GM23338 (cell line): ENCODE measurements at regions not wholly inside any gene's neighbourhood (a gene's known extent, or its start where the extent isn't known, plus 50 kb on each side); places are given as distances from the start of the nearest gene placed in this dataset.

Experiments used
- ATAC-seq: fragments of 200-7000 bp; cut with Tn5 transposase; 3 replicates; pipeline ENCODE4 v1.9.1; 2020
- DNase-seq: peaks from one replicate; pipeline ENCODE4 v3.0.0-alpha.2; 2015; ENCODE audit warnings: low spot score
- H2AFZ ChIP-seq: fragments of 200-600 bp; sonication (generic); 2 replicates; pipeline ENCODE4 v1.8.0; 2016; ENCODE audit warnings: antibody characterized with exemption, mild to moderate bottlenecking, moderate library complexity
- H3F3A ChIP-seq: fragments of 200-600 bp; sonication (generic); replicated peaks from 2 replicates; pipeline ENCODE4 v1.8.0; 2017; ENCODE audit warnings: antibody characterized with exemption, mixed run types, low read depth
- H3K27ac ChIP-seq: fragments of 200-600 bp; sonication (generic); 2 replicates; pipeline ENCODE4 v1.6.1; 2016; ENCODE audit warnings: low read depth
- H3K27me3 ChIP-seq: fragments of 200-600 bp; sonication (generic); 2 replicates; pipeline ENCODE4 v1.8.0; 2016; ENCODE audit warnings: mild to moderate bottlenecking, mixed run types, moderate library complexity; ENCODE audit not compliant: insufficient read depth
- H3K36me3 ChIP-seq: fragments of 200-600 bp; sonication (generic); 2 replicates; pipeline ENCODE4 v1.8.0; 2016; ENCODE audit warnings: mild to moderate bottlenecking; ENCODE audit not compliant: insufficient read depth
- H3K4me1 ChIP-seq: fragments of 200-600 bp; sonication (generic); 2 replicates; pipeline ENCODE4 v1.8.0; 2016; ENCODE audit warnings: mild to moderate bottlenecking, moderate library complexity; ENCODE audit not compliant: insufficient read depth
- H3K4me2 ChIP-seq: fragments of 200-600 bp; sonication (generic); 2 replicates; pipeline ENCODE4 v1.7.1; 2017; ENCODE audit warnings: mixed run types
- H3K4me3 ChIP-seq: fragments of 200-600 bp; sonication (generic); 2 replicates; pipeline ENCODE4 v1.6.1; 2016; ENCODE audit warnings: mixed run types
- H3K79me2 ChIP-seq: fragments of 200-600 bp; sonication (generic); replicated peaks from 2 replicates; pipeline ENCODE4 v1.8.0; 2017; ENCODE audit warnings: mild to moderate bottlenecking; ENCODE audit not compliant: insufficient read depth
- H3K9me2 ChIP-seq: fragments of 200-600 bp; sonication (generic); 2 replicates; pipeline ENCODE4 v1.8.0; 2017; ENCODE audit not compliant: insufficient read depth
- H4K20me1 ChIP-seq: fragments of 200-600 bp; sonication (generic); replicated peaks from 2 replicates; pipeline ENCODE4 v1.8.0; 2017; ENCODE audit warnings: mild to moderate bottlenecking; ENCODE audit not compliant: insufficient read depth
- H3K27ac Mint-ChIP-seq: 2 replicates; pipeline ENCODE4 v1.8.0; 2020; ENCODE audit warnings: inconsistent platforms, mild to moderate bottlenecking, moderate library complexity, mixed read lengths
- H3K27me3 Mint-ChIP-seq: 3 replicates; pipeline ENCODE4 v1.8.0; 2022; ENCODE audit warnings: low read depth, mild to moderate bottlenecking, moderate library complexity, mixed read lengths, inconsistent platforms; ENCODE audit not compliant: insufficient read depth, poor library complexity
- H3K36me3 Mint-ChIP-seq: 3 replicates; pipeline ENCODE4 v1.8.0; 2021; ENCODE audit warnings: low read depth, mild to moderate bottlenecking, inconsistent platforms, moderate library complexity, mixed read lengths
- H3K4me1 Mint-ChIP-seq: 3 replicates; pipeline ENCODE4 v1.8.0; 2020; ENCODE audit warnings: mild to moderate bottlenecking, inconsistent platforms, mixed read lengths
- H3K4me3 Mint-ChIP-seq: 3 replicates; pipeline ENCODE4 v1.8.0; 2021; ENCODE audit warnings: moderate library complexity, mild to moderate bottlenecking, inconsistent platforms, mixed read lengths
- H3K9me3 Mint-ChIP-seq: 3 replicates; pipeline ENCODE4 v1.8.0; 2020; ENCODE audit warnings: moderate library complexity, mild to moderate bottlenecking, inconsistent platforms, mixed read lengths
- CREB1 ChIP-seq: fragments of 250-450 bp; sonication (Bioruptor Pico); IDR thresholded peaks from 2 replicates; pipeline ENCODE4 v1.5.0; 2020; ENCODE audit warnings: low read depth, mild to moderate bottlenecking, moderate library complexity
- EZH2 ChIP-seq: fragments of 200-600 bp; sonication (generic); IDR thresholded peaks from one replicate; pipeline ENCODE4 v1.8.0; 2017; ENCODE audit warnings: antibody characterized with exemption, mild to moderate bottlenecking, low read depth; ENCODE audit not compliant: unreplicated experiment
- EZH2phosphoT487 ChIP-seq: fragments of 200-600 bp; sonication (generic); IDR thresholded peaks from one replicate; pipeline ENCODE4 v1.8.1; 2018; ENCODE audit warnings: antibody characterized with exemption; ENCODE audit not compliant: unreplicated experiment
- JUNB ChIP-seq: IDR thresholded peaks from one replicate; pipeline ENCODE4 v1.6.1; 2016; ENCODE audit warnings: antibody characterized with exemption; ENCODE audit not compliant: unreplicated experiment
- NANOG ChIP-seq: IDR thresholded peaks from 2 replicates; pipeline ENCODE4 v1.6.1; 2016; ENCODE audit warnings: antibody characterized with exemption, borderline replicate concordance
- POLR2AphosphoS5 ChIP-seq: IDR thresholded peaks from 2 replicates; pipeline ENCODE4 v1.6.1; 2016; ENCODE audit warnings: antibody characterized with exemption, low read depth
- STAT1 ChIP-seq: IDR thresholded peaks from one replicate; pipeline ENCODE4 v1.6.1; 2016; ENCODE audit warnings: antibody characterized with exemption; ENCODE audit not compliant: unreplicated experiment
- ZNF114 ChIP-seq: fragments of 250-450 bp; sonication (Bioruptor Pico); IDR thresholded peaks from 2 replicates; pipeline ENCODE4 v1.5.0; 2020; ENCODE audit warnings: mild to moderate bottlenecking, moderate library complexity
- ZNF331 ChIP-seq: fragments of 250-450 bp; sonication (Bioruptor Pico); IDR thresholded peaks from 2 replicates; pipeline ENCODE4 v1.5.0; 2020; ENCODE audit warnings: low read depth, mild to moderate bottlenecking, moderate library complexity
- TF ChIP-seq, protein P1 (sequence below), 2 experiments: fragments of 200-600 bp in 1 of 2; sonication (generic) in 1 of 2; conservative IDR thresholded peaks; 2 replicates each; pipeline versions ENCODE4 v1.5.1 to v1.6.1; 2016 to 2017; ENCODE audit warnings: antibody characterized with exemption in 2 of 2, low read depth in 2 of 2, mild to moderate bottlenecking in 2 of 2, moderate library complexity in 1 of 2
- TF ChIP-seq, protein P2 (sequence below): IDR thresholded peaks from one replicate; pipeline ENCODE4 v1.6.1; 2018; ENCODE audit warnings: antibody characterized with exemption; ENCODE audit not compliant: unreplicated experiment
- TF ChIP-seq, protein P3 (sequence below): fragments of 250-450 bp; sonication (Bioruptor Pico); IDR thresholded peaks from 2 replicates; pipeline ENCODE4 v1.5.0; 2020; ENCODE audit warnings: mild to moderate bottlenecking, moderate library complexity
- TF ChIP-seq, protein P4 (sequence below): IDR thresholded peaks from 2 replicates; pipeline ENCODE4 v1.6.1; 2016; ENCODE audit warnings: antibody characterized with exemption

DNA sequence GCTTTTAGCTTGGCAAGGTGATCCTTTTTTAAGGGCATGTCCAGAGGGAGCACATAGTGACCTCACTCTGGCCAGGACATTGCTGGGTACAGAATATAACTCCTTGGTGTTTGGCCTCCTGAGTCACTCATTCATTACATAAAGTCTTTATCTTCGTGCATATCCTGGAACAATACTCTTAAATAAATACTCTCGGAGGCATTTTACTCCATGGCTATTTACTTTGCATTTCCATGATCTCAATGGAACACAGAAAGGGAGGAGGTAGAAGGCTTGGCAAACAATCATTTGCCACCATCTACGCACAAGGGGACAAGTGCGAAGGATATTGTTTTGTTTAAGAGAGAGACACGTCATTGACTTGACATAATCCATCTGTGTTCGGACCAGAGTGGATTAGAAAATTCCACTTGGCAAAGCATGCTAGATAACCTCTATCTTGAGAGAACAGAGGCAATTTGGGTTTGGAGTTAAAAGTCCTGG lies 210.0 kb downstream of the IRS2 start:
- peaks cover 5% of the 10 kb centered on the region; the same call in 1 of the 3 replicates for H3K4me1 Mint-ChIP-seq
- Histone ChIP-seq H3K9me2 (no peaks in the 10 kb centered on the region), H4K20me1 (no peaks in the 10 kb centered on the region), H3K27me3 (no peaks in the 10 kb centered on the region), H2AFZ (no peak overlapping the region; the same call in 1 of the 2 replicates), H3F3A (no peaks in the 10 kb centered on the region), H3K36me3 (no peaks in the 10 kb centered on the region), H3K79me2 (no peaks in the 10 kb centered on the region), H3K4me1 (no peaks in the 10 kb centered on the region), H3K4me2 (no peak overlapping the region), H3K4me3 (no peak overlapping the region), H3K27ac (no peak overlapping the region)
- TF ChIP-seq EZH2phosphoT487 (no peak), NANOG (no peak), STAT1 (no peak), ZNF114 (CRISPR knock-in tag) (no peak), CREB1 (CRISPR knock-in tag) (no peak), EZH2 (no peak), JUNB (no peak), ZNF331 (CRISPR knock-in tag) (no peak), POLR2AphosphoS5 (no peak)
- TF ChIP-seq, protein P1, sequence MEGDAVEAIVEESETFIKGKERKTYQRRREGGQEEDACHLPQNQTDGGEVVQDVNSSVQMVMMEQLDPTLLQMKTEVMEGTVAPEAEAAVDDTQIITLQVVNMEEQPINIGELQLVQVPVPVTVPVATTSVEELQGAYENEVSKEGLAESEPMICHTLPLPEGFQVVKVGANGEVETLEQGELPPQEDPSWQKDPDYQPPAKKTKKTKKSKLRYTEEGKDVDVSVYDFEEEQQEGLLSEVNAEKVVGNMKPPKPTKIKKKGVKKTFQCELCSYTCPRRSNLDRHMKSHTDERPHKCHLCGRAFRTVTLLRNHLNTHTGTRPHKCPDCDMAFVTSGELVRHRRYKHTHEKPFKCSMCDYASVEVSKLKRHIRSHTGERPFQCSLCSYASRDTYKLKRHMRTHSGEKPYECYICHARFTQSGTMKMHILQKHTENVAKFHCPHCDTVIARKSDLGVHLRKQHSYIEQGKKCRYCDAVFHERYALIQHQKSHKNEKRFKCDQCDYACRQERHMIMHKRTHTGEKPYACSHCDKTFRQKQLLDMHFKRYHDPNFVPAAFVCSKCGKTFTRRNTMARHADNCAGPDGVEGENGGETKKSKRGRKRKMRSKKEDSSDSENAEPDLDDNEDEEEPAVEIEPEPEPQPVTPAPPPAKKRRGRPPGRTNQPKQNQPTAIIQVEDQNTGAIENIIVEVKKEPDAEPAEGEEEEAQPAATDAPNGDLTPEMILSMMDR (conservative IDR thresholded peaks at IDR 0.05; ENCODE audit: low read depth in 2 of 2): no peak
- TF ChIP-seq, protein P2, sequence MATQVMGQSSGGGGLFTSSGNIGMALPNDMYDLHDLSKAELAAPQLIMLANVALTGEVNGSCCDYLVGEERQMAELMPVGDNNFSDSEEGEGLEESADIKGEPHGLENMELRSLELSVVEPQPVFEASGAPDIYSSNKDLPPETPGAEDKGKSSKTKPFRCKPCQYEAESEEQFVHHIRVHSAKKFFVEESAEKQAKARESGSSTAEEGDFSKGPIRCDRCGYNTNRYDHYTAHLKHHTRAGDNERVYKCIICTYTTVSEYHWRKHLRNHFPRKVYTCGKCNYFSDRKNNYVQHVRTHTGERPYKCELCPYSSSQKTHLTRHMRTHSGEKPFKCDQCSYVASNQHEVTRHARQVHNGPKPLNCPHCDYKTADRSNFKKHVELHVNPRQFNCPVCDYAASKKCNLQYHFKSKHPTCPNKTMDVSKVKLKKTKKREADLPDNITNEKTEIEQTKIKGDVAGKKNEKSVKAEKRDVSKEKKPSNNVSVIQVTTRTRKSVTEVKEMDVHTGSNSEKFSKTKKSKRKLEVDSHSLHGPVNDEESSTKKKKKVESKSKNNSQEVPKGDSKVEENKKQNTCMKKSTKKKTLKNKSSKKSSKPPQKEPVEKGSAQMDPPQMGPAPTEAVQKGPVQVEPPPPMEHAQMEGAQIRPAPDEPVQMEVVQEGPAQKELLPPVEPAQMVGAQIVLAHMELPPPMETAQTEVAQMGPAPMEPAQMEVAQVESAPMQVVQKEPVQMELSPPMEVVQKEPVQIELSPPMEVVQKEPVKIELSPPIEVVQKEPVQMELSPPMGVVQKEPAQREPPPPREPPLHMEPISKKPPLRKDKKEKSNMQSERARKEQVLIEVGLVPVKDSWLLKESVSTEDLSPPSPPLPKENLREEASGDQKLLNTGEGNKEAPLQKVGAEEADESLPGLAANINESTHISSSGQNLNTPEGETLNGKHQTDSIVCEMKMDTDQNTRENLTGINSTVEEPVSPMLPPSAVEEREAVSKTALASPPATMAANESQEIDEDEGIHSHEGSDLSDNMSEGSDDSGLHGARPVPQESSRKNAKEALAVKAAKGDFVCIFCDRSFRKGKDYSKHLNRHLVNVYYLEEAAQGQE: no peak
- TF ChIP-seq, protein P3, sequence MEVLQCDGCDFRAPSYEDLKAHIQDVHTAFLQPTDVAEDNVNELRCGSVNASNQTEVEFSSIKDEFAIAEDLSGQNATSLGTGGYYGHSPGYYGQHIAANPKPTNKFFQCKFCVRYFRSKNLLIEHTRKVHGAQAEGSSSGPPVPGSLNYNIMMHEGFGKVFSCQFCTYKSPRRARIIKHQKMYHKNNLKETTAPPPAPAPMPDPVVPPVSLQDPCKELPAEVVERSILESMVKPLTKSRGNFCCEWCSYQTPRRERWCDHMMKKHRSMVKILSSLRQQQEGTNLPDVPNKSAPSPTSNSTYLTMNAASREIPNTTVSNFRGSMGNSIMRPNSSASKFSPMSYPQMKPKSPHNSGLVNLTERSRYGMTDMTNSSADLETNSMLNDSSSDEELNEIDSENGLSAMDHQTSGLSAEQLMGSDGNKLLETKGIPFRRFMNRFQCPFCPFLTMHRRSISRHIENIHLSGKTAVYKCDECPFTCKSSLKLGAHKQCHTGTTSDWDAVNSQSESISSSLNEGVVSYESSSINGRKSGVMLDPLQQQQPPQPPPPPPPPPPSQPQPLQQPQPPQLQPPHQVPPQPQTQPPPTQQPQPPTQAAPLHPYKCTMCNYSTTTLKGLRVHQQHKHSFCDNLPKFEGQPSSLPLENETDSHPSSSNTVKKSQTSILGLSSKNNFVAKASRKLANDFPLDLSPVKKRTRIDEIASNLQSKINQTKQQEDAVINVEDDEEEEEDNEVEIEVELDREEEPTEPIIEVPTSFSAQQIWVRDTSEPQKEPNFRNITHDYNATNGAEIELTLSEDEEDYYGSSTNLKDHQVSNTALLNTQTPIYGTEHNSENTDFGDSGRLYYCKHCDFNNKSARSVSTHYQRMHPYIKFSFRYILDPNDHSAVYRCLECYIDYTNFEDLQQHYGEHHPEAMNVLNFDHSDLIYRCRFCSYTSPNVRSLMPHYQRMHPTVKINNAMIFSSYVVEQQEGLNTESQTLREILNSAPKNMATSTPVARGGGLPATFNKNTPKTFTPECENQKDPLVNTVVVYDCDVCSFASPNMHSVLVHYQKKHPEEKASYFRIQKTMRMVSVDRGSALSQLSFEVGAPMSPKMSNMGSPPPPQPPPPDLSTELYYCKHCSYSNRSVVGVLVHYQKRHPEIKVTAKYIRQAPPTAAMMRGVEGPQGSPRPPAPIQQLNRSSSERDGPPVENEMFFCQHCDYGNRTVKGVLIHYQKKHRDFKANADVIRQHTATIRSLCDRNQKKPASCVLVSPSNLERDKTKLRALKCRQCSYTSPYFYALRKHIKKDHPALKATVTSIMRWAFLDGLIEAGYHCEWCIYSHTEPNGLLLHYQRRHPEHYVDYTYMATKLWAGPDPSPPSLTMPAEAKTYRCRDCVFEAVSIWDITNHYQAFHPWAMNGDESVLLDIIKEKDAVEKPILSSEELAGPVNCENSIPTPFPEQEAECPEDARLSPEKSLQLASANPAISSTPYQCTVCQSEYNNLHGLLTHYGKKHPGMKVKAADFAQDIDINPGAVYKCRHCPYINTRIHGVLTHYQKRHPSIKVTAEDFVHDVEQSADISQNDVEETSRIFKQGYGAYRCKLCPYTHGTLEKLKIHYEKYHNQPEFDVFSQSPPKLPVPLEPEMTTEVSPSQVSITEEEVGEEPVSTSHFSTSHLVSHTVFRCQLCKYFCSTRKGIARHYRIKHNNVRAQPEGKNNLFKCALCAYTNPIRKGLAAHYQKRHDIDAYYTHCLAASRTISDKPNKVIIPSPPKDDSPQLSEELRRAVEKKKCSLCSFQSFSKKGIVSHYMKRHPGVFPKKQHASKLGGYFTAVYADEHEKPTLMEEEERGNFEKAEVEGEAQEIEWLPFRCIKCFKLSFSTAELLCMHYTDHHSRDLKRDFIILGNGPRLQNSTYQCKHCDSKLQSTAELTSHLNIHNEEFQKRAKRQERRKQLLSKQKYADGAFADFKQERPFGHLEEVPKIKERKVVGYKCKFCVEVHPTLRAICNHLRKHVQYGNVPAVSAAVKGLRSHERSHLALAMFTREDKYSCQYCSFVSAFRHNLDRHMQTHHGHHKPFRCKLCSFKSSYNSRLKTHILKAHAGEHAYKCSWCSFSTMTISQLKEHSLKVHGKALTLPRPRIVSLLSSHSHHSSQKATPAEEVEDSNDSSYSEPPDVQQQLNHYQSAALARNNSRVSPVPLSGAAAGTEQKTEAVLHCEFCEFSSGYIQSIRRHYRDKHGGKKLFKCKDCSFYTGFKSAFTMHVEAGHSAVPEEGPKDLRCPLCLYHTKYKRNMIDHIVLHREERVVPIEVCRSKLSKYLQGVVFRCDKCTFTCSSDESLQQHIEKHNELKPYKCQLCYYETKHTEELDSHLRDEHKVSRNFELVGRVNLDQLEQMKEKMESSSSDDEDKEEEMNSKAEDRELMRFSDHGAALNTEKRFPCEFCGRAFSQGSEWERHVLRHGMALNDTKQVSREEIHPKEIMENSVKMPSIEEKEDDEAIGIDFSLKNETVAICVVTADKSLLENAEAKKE (CRISPR knock-in tag): no peak
- TF ChIP-seq, protein P4, sequence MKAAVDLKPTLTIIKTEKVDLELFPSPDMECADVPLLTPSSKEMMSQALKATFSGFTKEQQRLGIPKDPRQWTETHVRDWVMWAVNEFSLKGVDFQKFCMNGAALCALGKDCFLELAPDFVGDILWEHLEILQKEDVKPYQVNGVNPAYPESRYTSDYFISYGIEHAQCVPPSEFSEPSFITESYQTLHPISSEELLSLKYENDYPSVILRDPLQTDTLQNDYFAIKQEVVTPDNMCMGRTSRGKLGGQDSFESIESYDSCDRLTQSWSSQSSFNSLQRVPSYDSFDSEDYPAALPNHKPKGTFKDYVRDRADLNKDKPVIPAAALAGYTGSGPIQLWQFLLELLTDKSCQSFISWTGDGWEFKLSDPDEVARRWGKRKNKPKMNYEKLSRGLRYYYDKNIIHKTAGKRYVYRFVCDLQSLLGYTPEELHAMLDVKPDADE: no peak
- no peak overlapping the region for H3K27ac Mint-ChIP-seq
- H3K36me3 Mint-ChIP-seq: no peaks in the 10 kb centered on the region
- ATAC-seq (no peak), DNase-seq (no peak)
- no peak overlapping the region for H3K4me3 Mint-ChIP-seq
- no peaks in the 10 kb centered on the region; the same call in 1 of the 3 replicates for H3K9me3 Mint-ChIP-seq
- H3K27me3 Mint-ChIP-seq: peaks cover 6% of the 10 kb centered on the region
